ENCODE measurements at regions not wholly inside any gene's neighbourhood (a gene's known extent, or its start where the extent isn't known, plus 50 kb on each side); places are given as distances from the start of the nearest gene placed in this dataset.

- TF ChIP-seq, protein P1, sequence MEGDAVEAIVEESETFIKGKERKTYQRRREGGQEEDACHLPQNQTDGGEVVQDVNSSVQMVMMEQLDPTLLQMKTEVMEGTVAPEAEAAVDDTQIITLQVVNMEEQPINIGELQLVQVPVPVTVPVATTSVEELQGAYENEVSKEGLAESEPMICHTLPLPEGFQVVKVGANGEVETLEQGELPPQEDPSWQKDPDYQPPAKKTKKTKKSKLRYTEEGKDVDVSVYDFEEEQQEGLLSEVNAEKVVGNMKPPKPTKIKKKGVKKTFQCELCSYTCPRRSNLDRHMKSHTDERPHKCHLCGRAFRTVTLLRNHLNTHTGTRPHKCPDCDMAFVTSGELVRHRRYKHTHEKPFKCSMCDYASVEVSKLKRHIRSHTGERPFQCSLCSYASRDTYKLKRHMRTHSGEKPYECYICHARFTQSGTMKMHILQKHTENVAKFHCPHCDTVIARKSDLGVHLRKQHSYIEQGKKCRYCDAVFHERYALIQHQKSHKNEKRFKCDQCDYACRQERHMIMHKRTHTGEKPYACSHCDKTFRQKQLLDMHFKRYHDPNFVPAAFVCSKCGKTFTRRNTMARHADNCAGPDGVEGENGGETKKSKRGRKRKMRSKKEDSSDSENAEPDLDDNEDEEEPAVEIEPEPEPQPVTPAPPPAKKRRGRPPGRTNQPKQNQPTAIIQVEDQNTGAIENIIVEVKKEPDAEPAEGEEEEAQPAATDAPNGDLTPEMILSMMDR (conservative IDR thresholded peaks at IDR 0.05; ENCODE audit: low read length) = no peak
- no peak for TF ChIP-seq EZH2phosphoT487 (IDR thresholded peaks at IDR 0.05; ENCODE audit: borderline replicate concordance)
These were observed 162.5 kb upstream of the B3GALT2 start for GRCh38 chr1:193348769-193349535.

Data from Loucy (cell line).